ENCODE measurements at regions not wholly inside any gene's neighbourhood (a gene's known extent, or its start where the extent isn't known, plus 50 kb on each side); places are given as distances from the start of the nearest gene placed in this dataset.

- no peak overlapping the region for H3K4me3 ChIP-seq
- TF ChIP-seq Cebpa-rat (IDR thresholded peaks at IDR 0.05): no peak
- no peaks in the 10 kb centered on the region for H3K36me3 ChIP-seq
- H4K20me1 ChIP-seq: no peaks in the 10 kb centered on the region
- H3K4me2 ChIP-seq: peak overlapping the region in 2 of 11 experiments; percentile 0 to 40; a peak in 2 of 22 replicates
- no peak overlapping the region for H3K27ac ChIP-seq
- peaks cover 0 to 14% (median 0%) of the 10 kb centered on the region in 11 experiments; a peak in 4 of 22 replicates for H3K9me3 ChIP-seq (replicated peaks in 1 of 11)
- peaks cover 0 to 17% (median 0%) of the 10 kb centered on the region in 10 experiments; a peak in 6 of 20 replicates for H3K4me1 ChIP-seq
- no peak overlapping the region for H3K9ac ChIP-seq
- H3K27me3 ChIP-seq: no peaks in the 10 kb centered on the region
Measured at GRCh38 chr4:83885256-83886182, 349.6 kb downstream of the GPAT3 start.

GRCh38 chr4:83876047-83876446 is 340.1 kb downstream of the GPAT3 start:
- Histone ChIP-seq H3K9me3 (replicated peaks in 1 of 11) (no peaks in the 10 kb centered on the region), H3K27me3 (no peaks in the 10 kb centered on the region), H4K20me1 (no peaks in the 10 kb centered on the region), H3K4me3 (no peak overlapping the region), H3K4me2 (no peak overlapping the region), H3K27ac (no peak overlapping the region), H3K9ac (no peak overlapping the region), H3K4me1 (no peaks in the 10 kb centered on the region), H3K36me3 (no peaks in the 10 kb centered on the region)
- no peak for TF ChIP-seq Cebpa-rat (IDR thresholded peaks at IDR 0.05)

GRCh38 chr4:83875437-83875836 is 339.5 kb downstream of the GPAT3 start:
- Histone ChIP-seq H3K9ac (no peak overlapping the region), H3K9me3 (replicated peaks in 1 of 11) (no peaks in the 10 kb centered on the region), H3K27ac (no peak overlapping the region), H3K4me2 (no peak overlapping the region), H3K4me1 (peaks cover 0 to 4% (median 0%) of the 10 kb centered on the region in 10 experiments; a peak in 2 of 20 replicates), H3K4me3 (no peak overlapping the region), H3K36me3 (no peaks in the 10 kb centered on the region), H4K20me1 (no peaks in the 10 kb centered on the region), H3K27me3 (no peaks in the 10 kb centered on the region)
- no peak for TF ChIP-seq Cebpa-rat (IDR thresholded peaks at IDR 0.05)

GRCh38 chr4:83873996-83874395 is 338.1 kb downstream of the GPAT3 start:
- no peaks in the 10 kb centered on the region for H3K9me3 ChIP-seq (replicated peaks in 1 of 11)
- H3K27me3 ChIP-seq: no peaks in the 10 kb centered on the region
- H3K4me2 ChIP-seq: no peak overlapping the region
- H3K9ac ChIP-seq: no peak overlapping the region
- no peak for TF ChIP-seq Cebpa-rat (IDR thresholded peaks at IDR 0.05)
- H3K4me1 ChIP-seq: peaks cover 0 to 9% (median 0%) of the 10 kb centered on the region in 10 experiments; a peak in 2 of 20 replicates
- no peaks in the 10 kb centered on the region for H4K20me1 ChIP-seq
- H3K27ac ChIP-seq: no peak overlapping the region
- H3K4me3 ChIP-seq: no peak overlapping the region
- H3K36me3 ChIP-seq: no peaks in the 10 kb centered on the region

- Histone ChIP-seq H4K20me1 (no peaks in the 10 kb centered on the region), H3K4me1 (peaks cover 0 to 9% (median 0%) of the 10 kb centered on the region in 10 experiments; a peak in 2 of 20 replicates), H3K9me3 (replicated peaks in 1 of 11) (no peaks in the 10 kb centered on the region), H3K27me3 (no peaks in the 10 kb centered on the region), H3K36me3 (no peaks in the 10 kb centered on the region), H3K27ac (peak overlapping the region in 2 of 11 experiments; percentile 11 to 36; a peak in 2 of 22 replicates), H3K4me3 (no peak overlapping the region), H3K4me2 (peak overlapping the region in 2 of 11 experiments; percentile 15 to 51; a peak in 4 of 22 replicates), H3K9ac (no peak overlapping the region)
- no peak for TF ChIP-seq Cebpa-rat (IDR thresholded peaks at IDR 0.05)
Measured at GRCh38 chr4:83870328-83870950, 334.5 kb downstream of the GPAT3 start.

- no peaks in the 10 kb centered on the region for H4K20me1 ChIP-seq
- no peak for TF ChIP-seq Cebpa-rat (IDR thresholded peaks at IDR 0.05)
- no peaks in the 10 kb centered on the region for H3K27me3 ChIP-seq
- H3K4me3 ChIP-seq: no peak overlapping the region
- H3K9ac ChIP-seq: no peak overlapping the region
- H3K27ac ChIP-seq: no peak overlapping the region
- H3K4me1 ChIP-seq: peaks cover 0 to 9% (median 0%) of the 10 kb centered on the region in 10 experiments; a peak in 2 of 20 replicates
- H3K9me3 ChIP-seq (replicated peaks in 1 of 11): no peaks in the 10 kb centered on the region
- no peaks in the 10 kb centered on the region for H3K36me3 ChIP-seq
- no peak overlapping the region for H3K4me2 ChIP-seq
Measured at GRCh38 chr4:83866834-83867621, 331.1 kb downstream of the GPAT3 start.

- Histone ChIP-seq H3K4me2 (no peak overlapping the region), H3K4me1 (peaks cover 0 to 6% (median 0%) of the 10 kb centered on the region in 10 experiments; a peak in 2 of 20 replicates), H4K20me1 (no peaks in the 10 kb centered on the region), H3K27me3 (no peaks in the 10 kb centered on the region), H3K9ac (no peak overlapping the region), H3K36me3 (no peaks in the 10 kb centered on the region), H3K9me3 (replicated peaks in 1 of 11) (no peaks in the 10 kb centered on the region), H3K27ac (no peak overlapping the region), H3K4me3 (no peak overlapping the region)
- no peak for TF ChIP-seq Cebpa-rat (IDR thresholded peaks at IDR 0.05)
Measured at GRCh38 chr4:83865417-83866150, 329.7 kb downstream of the GPAT3 start.

- no peaks in the 10 kb centered on the region for H4K20me1 ChIP-seq
- H3K4me3 ChIP-seq: no peak overlapping the region
- no peaks in the 10 kb centered on the region for H3K9me3 ChIP-seq (replicated peaks in 1 of 11)
- no peaks in the 10 kb centered on the region for H3K36me3 ChIP-seq
- H3K4me2 ChIP-seq: no peak overlapping the region
- H3K27me3 ChIP-seq: no peaks in the 10 kb centered on the region
- no peak overlapping the region for H3K27ac ChIP-seq
- TF ChIP-seq Cebpa-rat (IDR thresholded peaks at IDR 0.05): no peak
- no peak overlapping the region for H3K9ac ChIP-seq
- no peaks in the 10 kb centered on the region for H3K4me1 ChIP-seq
Measured at GRCh38 chr4:83864097-83864817, 328.3 kb downstream of the GPAT3 start.

All from BLaER1 treated with 17β-estradiol and CSF1 and Interleukin-3, amounts not matched to agents 10 nM and 100 nM (cell line).